Activated CD4-positive, alpha-beta T cell treated with anti-CD3 and anti-CD28 coated beads, Interleukin-2, amount 10 ng/mL, durations not matched to agents 24 days and 14 days (primary cell): ENCODE measurements at regions not wholly inside any gene's neighbourhood (a gene's known extent, or its start where the extent isn't known, plus 50 kb on each side); places are given as distances from the start of the nearest gene placed in this dataset.
"Not testable (repeated sequence)": the region's sequence is repeated elsewhere in the genome, so short reads cannot be mapped to it uniquely, and the experiment has no call there.

Source experiments
- DNase-seq: peaks from one replicate; pipeline ENCODE4 v3.0.0; 2022
- H3K27ac Mint-ChIP-seq: one replicate; pipeline ENCODE4 v1.8.0; 2022; ENCODE audit warnings: mild to moderate bottlenecking, mixed read lengths
- H3K27me3 Mint-ChIP-seq: one replicate; pipeline ENCODE4 v1.8.0; 2022; ENCODE audit warnings: mixed read lengths
- H3K36me3 Mint-ChIP-seq: one replicate; pipeline ENCODE4 v1.8.0; 2022; ENCODE audit warnings: low read depth, mild to moderate bottlenecking, mixed read lengths
- H3K4me1 Mint-ChIP-seq: one replicate; pipeline ENCODE4 v1.8.0; 2021; ENCODE audit warnings: mixed read lengths
- H3K4me3 Mint-ChIP-seq: one replicate; pipeline ENCODE4 v1.8.0; 2022; ENCODE audit warnings: mild to moderate bottlenecking, moderate library complexity, mixed read lengths
- H3K9me3 Mint-ChIP-seq: one replicate; pipeline ENCODE4 v1.8.0; 2021; ENCODE audit warnings: mixed read lengths
- intact Hi-C: fragments of 100-400 bp; cut with micrococcal nuclease; formaldehyde crosslinking; loops from one replicate; pipeline ENCODE4 v1.15.1; 2023

DNA sequence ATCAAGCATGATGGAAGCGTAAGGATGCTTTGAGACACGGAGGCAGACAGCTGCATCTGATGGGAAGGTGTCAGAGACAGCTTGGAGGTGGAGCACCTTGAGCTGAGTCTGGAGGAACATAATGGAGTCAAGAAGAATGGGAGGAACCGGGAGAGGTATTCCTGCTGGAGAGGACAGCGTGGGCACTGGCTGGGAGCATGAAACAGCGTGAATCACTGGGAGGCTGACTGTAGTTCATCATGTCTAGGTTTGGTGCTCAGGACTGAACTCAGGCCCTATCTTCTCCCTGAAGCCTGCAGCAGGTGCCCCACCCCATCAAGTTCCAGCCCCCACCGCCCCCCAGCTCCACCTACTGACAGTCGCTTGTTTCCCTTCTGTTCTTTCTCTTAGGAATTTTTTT is 98.6 kb downstream of the TMEM17 start:
- Mint-ChIP-seq H3K36me3 (no peaks in the 10 kb centered on the region), H3K27me3 (no peaks in the 10 kb centered on the region), H3K4me3 (no peak overlapping the region), H3K9me3 (no peaks in the 10 kb centered on the region), H3K4me1 (peaks cover 4% of the 10 kb centered on the region), H3K27ac (no peak overlapping the region)
- DNase-seq, result no peak
- intact Hi-C loops, result no loop called here

GRCh38 chr2:62406573-62407043 is 99.4 kb downstream of the TMEM17 start:
- H3K36me3 Mint-ChIP-seq, result no peaks in the 10 kb centered on the region
- no peaks in the 10 kb centered on the region for H3K9me3 Mint-ChIP-seq
- intact Hi-C loops, result no loop called here
- H3K27ac Mint-ChIP-seq, result no peak overlapping the region
- DNase-seq, result no peak
- no peaks in the 10 kb centered on the region for H3K27me3 Mint-ChIP-seq
- H3K4me1 Mint-ChIP-seq, result no peaks in the 10 kb centered on the region
- no peak overlapping the region for H3K4me3 Mint-ChIP-seq

- no peaks in the 10 kb centered on the region for H3K27me3 Mint-ChIP-seq
- no peaks in the 10 kb centered on the region for H3K4me1 Mint-ChIP-seq
- no peak overlapping the region for H3K4me3 Mint-ChIP-seq
- intact Hi-C loops, result no loop called here
- H3K36me3 Mint-ChIP-seq, result no peaks in the 10 kb centered on the region
- H3K9me3 Mint-ChIP-seq, result no peaks in the 10 kb centered on the region
- DNase-seq, result no peak
- H3K27ac Mint-ChIP-seq, result no peak overlapping the region
Measured at GRCh38 chr2:62404913-62405312, 101.1 kb downstream of the TMEM17 start.

- H3K9me3 Mint-ChIP-seq, result no peaks in the 10 kb centered on the region
- intact Hi-C loops, result no loop called here
- no peak overlapping the region for H3K27ac Mint-ChIP-seq
- H3K4me3 Mint-ChIP-seq, result no peak overlapping the region
- H3K36me3 Mint-ChIP-seq, result no peaks in the 10 kb centered on the region
- DNase-seq, result no peak
- H3K27me3 Mint-ChIP-seq, result no peaks in the 10 kb centered on the region
- H3K4me1 Mint-ChIP-seq, result no peaks in the 10 kb centered on the region
Measured at GRCh38 chr2:62402156-62402555, 103.8 kb downstream of the TMEM17 start.

DNA sequence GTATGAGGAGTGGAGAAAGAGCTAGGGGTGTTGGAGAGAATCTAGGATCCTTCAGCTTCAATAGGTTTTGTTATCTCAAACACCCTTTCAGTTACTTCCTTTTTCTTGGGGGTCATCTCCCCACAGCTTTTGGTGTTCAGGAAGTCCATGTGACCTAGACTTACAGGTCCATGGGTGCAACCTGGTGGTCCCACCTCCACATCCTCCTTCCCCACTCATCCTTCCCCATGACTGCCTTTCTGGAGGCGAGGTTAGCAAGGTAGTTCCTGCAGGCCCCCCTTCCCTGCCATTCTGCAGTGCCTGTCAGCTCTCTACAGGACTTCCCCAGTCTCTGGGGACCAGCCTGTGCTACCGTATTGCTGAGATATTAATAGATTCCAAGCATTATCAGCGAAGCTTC is 107.6 kb downstream of the TMEM17 start:
- intact Hi-C loops, result no loop called here
- H3K4me3 Mint-ChIP-seq, result no peak overlapping the region
- no peaks in the 10 kb centered on the region for H3K36me3 Mint-ChIP-seq
- H3K27ac Mint-ChIP-seq, result no peak overlapping the region
- no peak for DNase-seq
- peaks cover 5% of the 10 kb centered on the region for H3K9me3 Mint-ChIP-seq
- peaks cover 15% of the 10 kb centered on the region for H3K27me3 Mint-ChIP-seq
- H3K4me1 Mint-ChIP-seq, result no peaks in the 10 kb centered on the region

- Mint-ChIP-seq H3K27me3 (peaks cover 17% of the 10 kb centered on the region), H3K4me3 (no peak overlapping the region), H3K4me1 (no peaks in the 10 kb centered on the region), H3K27ac (no peak overlapping the region), H3K9me3 (peaks cover 5% of the 10 kb centered on the region), H3K36me3 (no peaks in the 10 kb centered on the region)
- intact Hi-C loops, result no loop called here
- DNase-seq, result no peak
Measured at GRCh38 chr2:62396880-62397279, 109.1 kb downstream of the TMEM17 start.

GRCh38 chr2:62393293-62393692 is 112.7 kb downstream of the TMEM17 start:
- Mint-ChIP-seq H3K27me3 (peaks cover 17% of the 10 kb centered on the region), H3K9me3 (peaks cover 5% of the 10 kb centered on the region), H3K4me1 (no peaks in the 10 kb centered on the region), H3K27ac (no peak overlapping the region), H3K4me3 (no peak overlapping the region), H3K36me3 (no peaks in the 10 kb centered on the region)
- DNase-seq, result no peak
- intact Hi-C loops, result no loop called here

GRCh38 chr2:62391696-62392095 is 114.3 kb downstream of the TMEM17 start:
- no peaks in the 10 kb centered on the region for H3K36me3 Mint-ChIP-seq
- no peak overlapping the region for H3K27ac Mint-ChIP-seq
- H3K27me3 Mint-ChIP-seq, result peaks cover 17% of the 10 kb centered on the region
- H3K9me3 Mint-ChIP-seq, result peaks cover 5% of the 10 kb centered on the region
- DNase-seq, result no peak
- intact Hi-C loops, result no loop called here
- no peaks in the 10 kb centered on the region for H3K4me1 Mint-ChIP-seq
- no peak overlapping the region for H3K4me3 Mint-ChIP-seq

GRCh38 chr2:62386378-62386777 is 119.6 kb downstream of the TMEM17 start:
- DNase-seq, H3K27me3 Mint-ChIP-seq, intact Hi-C loops, H3K4me3 Mint-ChIP-seq, H3K36me3 Mint-ChIP-seq, H3K4me1 Mint-ChIP-seq, H3K27ac Mint-ChIP-seq: not testable (repeated sequence)
- peaks cover 14% of the 10 kb centered on the region for H3K9me3 Mint-ChIP-seq

- peaks cover 1% of the 10 kb centered on the region for H3K4me1 Mint-ChIP-seq
- H3K4me3 Mint-ChIP-seq, result no peak overlapping the region
- peaks cover 14% of the 10 kb centered on the region for H3K9me3 Mint-ChIP-seq
- no peak for DNase-seq
- no peaks in the 10 kb centered on the region for H3K36me3 Mint-ChIP-seq
- H3K27me3 Mint-ChIP-seq, result peaks cover 2% of the 10 kb centered on the region
- intact Hi-C loops, result no loop called here
- no peak overlapping the region for H3K27ac Mint-ChIP-seq
Measured at GRCh38 chr2:62383846-62384245, 122.1 kb downstream of the TMEM17 start.

DNA sequence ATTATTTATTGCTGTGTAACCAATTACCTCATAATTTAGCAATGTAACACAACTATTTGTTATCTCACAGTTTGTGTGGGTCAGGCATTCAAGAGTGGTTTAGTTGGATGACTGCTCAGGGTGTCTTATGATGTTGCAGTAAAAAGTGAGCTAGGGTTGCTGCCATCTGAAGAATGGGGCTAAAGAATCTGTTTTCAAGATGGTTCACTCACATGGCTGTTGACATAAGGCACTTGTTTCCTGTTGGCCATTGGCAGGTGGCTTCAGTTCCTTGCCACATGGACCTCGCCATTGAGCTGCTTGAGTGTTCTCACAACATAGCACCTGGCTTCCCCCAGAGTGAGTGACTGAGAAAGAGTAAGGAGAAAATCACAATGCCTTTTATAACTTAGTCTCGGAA is 123.2 kb downstream of the TMEM17 start:
- H3K9me3 Mint-ChIP-seq, result peaks cover 14% of the 10 kb centered on the region
- peaks cover 2% of the 10 kb centered on the region for H3K27me3 Mint-ChIP-seq
- no peak overlapping the region for H3K27ac Mint-ChIP-seq
- intact Hi-C loops, result no loop called here
- peaks cover 1% of the 10 kb centered on the region for H3K4me1 Mint-ChIP-seq
- no peaks in the 10 kb centered on the region for H3K36me3 Mint-ChIP-seq
- no peak overlapping the region for H3K4me3 Mint-ChIP-seq
- DNase-seq, result no peak

DNA sequence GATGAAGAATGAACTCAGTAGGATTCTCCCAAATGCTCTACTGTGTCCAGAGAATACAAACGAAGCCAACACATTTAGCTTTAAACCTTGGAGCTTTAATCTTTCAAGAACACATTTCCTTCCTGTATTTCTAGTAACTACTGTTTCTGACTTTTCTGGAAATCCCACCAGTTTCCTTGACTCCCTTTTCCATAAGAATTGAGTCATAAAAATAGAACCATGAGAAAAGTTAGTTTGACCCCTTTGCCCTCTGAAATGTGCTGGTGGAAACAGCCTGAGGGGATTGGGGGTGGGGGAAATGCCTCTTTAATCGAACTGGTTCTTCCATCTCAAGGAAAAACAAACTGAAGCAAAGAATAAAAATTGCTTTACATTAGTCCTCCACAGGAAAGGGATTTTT is 123.9 kb downstream of the TMEM17 start:
- no peak overlapping the region for H3K4me3 Mint-ChIP-seq
- intact Hi-C loops, result no loop called here
- peaks cover 2% of the 10 kb centered on the region for H3K27me3 Mint-ChIP-seq

DNA sequence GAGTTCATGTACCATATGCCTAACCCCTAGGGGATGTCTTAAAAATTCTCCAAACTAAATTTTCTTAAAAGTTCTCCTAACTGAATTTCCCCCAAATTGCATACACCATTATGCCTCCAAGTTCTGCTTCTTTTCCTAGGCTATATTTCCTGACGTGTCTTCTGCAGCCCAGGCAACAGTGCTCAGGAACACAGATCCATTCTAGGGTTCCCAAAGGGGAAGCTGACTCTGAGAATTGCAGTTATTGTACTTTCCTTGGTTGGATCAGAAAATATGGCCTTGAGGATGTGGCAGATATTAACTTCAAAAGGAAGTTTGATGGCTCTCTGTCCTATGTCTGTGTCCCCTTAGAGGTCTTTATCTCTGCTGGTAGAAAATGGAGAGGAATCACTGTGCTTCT is 124.3 kb downstream of the TMEM17 start:
- Mint-ChIP-seq H3K27ac (no peak overlapping the region), H3K4me3 (no peak overlapping the region), H3K36me3 (no peaks in the 10 kb centered on the region), H3K27me3 (peaks cover 2% of the 10 kb centered on the region), H3K4me1 (peaks cover 1% of the 10 kb centered on the region), H3K9me3 (peaks cover 19% of the 10 kb centered on the region)
- DNase-seq, result no peak
- intact Hi-C loops, result no loop called here

More for the DNA sequence above, 123.9 kb downstream of the TMEM17 start:
- H3K27ac Mint-ChIP-seq, result no peak overlapping the region
- H3K4me1 Mint-ChIP-seq, result peaks cover 1% of the 10 kb centered on the region
- DNase-seq, result no peak
- H3K36me3 Mint-ChIP-seq, result no peaks in the 10 kb centered on the region
- peaks cover 18% of the 10 kb centered on the region for H3K9me3 Mint-ChIP-seq

- Mint-ChIP-seq H3K36me3 (no peaks in the 10 kb centered on the region), H3K4me3 (no peak overlapping the region), H3K9me3 (peaks cover 12% of the 10 kb centered on the region), H3K27ac (no peak overlapping the region), H3K4me1 (peaks cover 1% of the 10 kb centered on the region), H3K27me3 (no peaks in the 10 kb centered on the region)
- intact Hi-C loops, result no loop called here
- no peak for DNase-seq
Measured at GRCh38 chr2:62379566-62379965, 126.4 kb downstream of the TMEM17 start.

DNA sequence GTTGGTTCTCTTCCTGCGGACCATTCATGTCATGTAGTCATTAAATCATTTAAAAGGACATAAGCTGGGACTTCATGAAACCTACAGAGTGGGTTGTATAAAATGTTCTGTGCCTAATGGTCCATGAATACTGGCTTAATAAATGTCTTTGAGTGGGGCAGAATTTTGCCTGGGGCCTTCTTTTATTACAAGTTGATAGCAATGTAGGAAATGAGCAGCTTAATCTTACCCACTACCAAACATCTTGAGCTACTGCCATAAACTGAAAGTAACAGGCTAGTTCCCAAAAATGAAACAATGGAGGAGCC is 130.9 kb downstream of the TMEM17 start:
- H3K9me3 Mint-ChIP-seq, result peaks cover 14% of the 10 kb centered on the region
- intact Hi-C loops, result no loop called here
- no peaks in the 10 kb centered on the region for H3K27me3 Mint-ChIP-seq
- H3K4me1 Mint-ChIP-seq, result no peaks in the 10 kb centered on the region
- no peak for DNase-seq
- H3K36me3 Mint-ChIP-seq, result no peaks in the 10 kb centered on the region
- no peak overlapping the region for H3K4me3 Mint-ChIP-seq
- no peak overlapping the region for H3K27ac Mint-ChIP-seq
